ENCODE measurements at regions not wholly inside any gene's neighbourhood (a gene's known extent, or its start where the extent isn't known, plus 50 kb on each side); places are given as distances from the start of the nearest gene placed in this dataset.

GRCh38 chr4:177517862-177518261 is 75.6 kb upstream of the AGA start:
- Histone ChIP-seq H2BK5ac (ENCODE audit: low read depth, low read length, poor library complexity, severe bottlenecking) (no peak overlapping the region), H3K36me3 (ENCODE audit: control insufficient read depth in 1 of 2, insufficient read depth in 2 of 2, low read depth in 1 of 2, low read length in 2 of 2) (no peaks in the 10 kb centered on the region), H2BK15ac (ENCODE audit: low read depth, poor library complexity, severe bottlenecking) (no peak overlapping the region), H3K27me3 (ENCODE audit: control insufficient read depth in 1 of 2, insufficient read depth in 1 of 2, low read length in 2 of 2) (no peaks in the 10 kb centered on the region), H3K9ac (ENCODE audit: low read length) (no peak overlapping the region), H3K4ac (ENCODE audit: low read depth in 1 of 2, low read length in 2 of 2) (no peak overlapping the region), H3K4me2 (ENCODE audit: low read length, poor library complexity, severe bottlenecking) (no peak overlapping the region), H4K8ac (ENCODE audit: low read length) (no peak overlapping the region), H3K4me3 (ENCODE audit: insufficient read depth in 1 of 2, low read depth in 1 of 2, low read length in 2 of 2) (no peak overlapping the region), H2BK120ac (ENCODE audit: low read depth, low read length) (no peak overlapping the region), H2AFZ (ENCODE audit: low read depth, low read length) (no peak overlapping the region), H2AK5ac (ENCODE audit: low read length, severe bottlenecking) (no peak overlapping the region), H3K79me1 (replicated peaks; ENCODE audit: low read length, poor library complexity, severe bottlenecking) (no peaks in the 10 kb centered on the region), H3K4me1 (ENCODE audit: control insufficient read depth, insufficient read depth, low read depth, low read length) (peaks cover 1% of the 10 kb centered on the region), H3K23ac (ENCODE audit: low read length in 2 of 2) (no peak overlapping the region), H3K18ac (ENCODE audit: low read depth in 1 of 2, low read length in 2 of 2) (no peak overlapping the region), H2BK12ac (ENCODE audit: low read length in 2 of 2) (no peak overlapping the region), H3K27ac (ENCODE audit: low read length, poor library complexity, severe bottlenecking) (no peak overlapping the region), H3K9me3 (ENCODE audit: control insufficient read depth, low read length) (no peaks in the 10 kb centered on the region), H4K91ac (ENCODE audit: low read length) (no peak overlapping the region), H3K14ac (ENCODE audit: low read length in 2 of 2) (no peak overlapping the region)
- WGBS: 100% methylated on average over 1 of the region's 2 CpGs
- DNase-seq: no peak

GRCh38 chr4:177519481-177520260 is 77.4 kb upstream of the AGA start:
- Histone ChIP-seq H3K4me3 (ENCODE audit: insufficient read depth in 1 of 2, low read depth in 1 of 2, low read length in 2 of 2) (no peak overlapping the region), H2BK5ac (ENCODE audit: low read depth, low read length, poor library complexity, severe bottlenecking) (no peak overlapping the region), H4K91ac (ENCODE audit: low read length) (no peak overlapping the region), H3K79me1 (replicated peaks; ENCODE audit: low read length, poor library complexity, severe bottlenecking) (no peaks in the 10 kb centered on the region), H4K8ac (ENCODE audit: low read length) (no peak overlapping the region), H3K4ac (ENCODE audit: low read depth in 1 of 2, low read length in 2 of 2) (no peak overlapping the region), H2BK120ac (ENCODE audit: low read depth, low read length) (no peak overlapping the region), H3K4me1 (ENCODE audit: control insufficient read depth, insufficient read depth, low read depth, low read length) (peaks cover 1% of the 10 kb centered on the region), H3K18ac (ENCODE audit: low read depth in 1 of 2, low read length in 2 of 2) (no peak overlapping the region), H2AFZ (ENCODE audit: low read depth, low read length) (no peak overlapping the region), H2BK15ac (ENCODE audit: low read depth, poor library complexity, severe bottlenecking) (no peak overlapping the region), H3K23ac (ENCODE audit: low read length in 2 of 2) (no peak overlapping the region), H3K9ac (ENCODE audit: low read length) (peak overlapping the region; percentile 1), H3K14ac (ENCODE audit: low read length in 2 of 2) (no peak overlapping the region), H3K9me3 (ENCODE audit: control insufficient read depth, low read length) (no peaks in the 10 kb centered on the region), H3K27me3 (ENCODE audit: control insufficient read depth in 1 of 2, insufficient read depth in 1 of 2, low read length in 2 of 2) (no peaks in the 10 kb centered on the region), H2AK5ac (ENCODE audit: low read length, severe bottlenecking) (no peak overlapping the region), H3K27ac (ENCODE audit: low read length, poor library complexity, severe bottlenecking) (peak overlapping the region; percentile 26), H3K4me2 (ENCODE audit: low read length, poor library complexity, severe bottlenecking) (no peak overlapping the region), H3K36me3 (ENCODE audit: control insufficient read depth in 1 of 2, insufficient read depth in 2 of 2, low read depth in 1 of 2, low read length in 2 of 2) (no peaks in the 10 kb centered on the region), H2BK12ac (ENCODE audit: low read length in 2 of 2) (no peak overlapping the region)
- no peak for DNase-seq
- WGBS: 81% methylated on average over 7 of the region's 7 CpGs

DNA sequence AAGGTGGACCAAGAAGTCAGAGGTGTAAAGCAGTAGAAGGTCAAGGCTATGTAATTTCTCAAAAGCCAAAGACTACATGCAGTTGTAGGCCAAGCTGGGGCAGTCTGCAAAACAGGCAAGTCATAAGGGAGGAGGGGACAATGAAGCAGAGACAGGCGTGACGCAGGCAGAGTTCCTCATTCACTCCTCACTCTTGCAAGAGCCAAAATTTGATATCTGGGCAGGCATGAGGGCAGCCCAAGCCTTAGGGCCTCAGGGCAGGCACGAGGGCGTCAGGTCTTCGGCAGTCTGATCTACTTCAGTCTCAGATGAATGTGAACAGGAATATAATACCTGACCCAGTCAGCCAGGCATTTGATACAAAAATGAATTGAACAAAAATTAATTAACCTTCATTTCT is 86.4 kb upstream of the AGA start:
- H3K4me3 ChIP-seq (ENCODE audit: insufficient read depth in 1 of 2, low read depth in 1 of 2, low read length in 2 of 2): no peak overlapping the region
- no peaks in the 10 kb centered on the region for H3K4me1 ChIP-seq (ENCODE audit: control insufficient read depth, insufficient read depth, low read depth, low read length)
- no peak overlapping the region for H4K91ac ChIP-seq (ENCODE audit: low read length)
- H3K18ac ChIP-seq (ENCODE audit: low read depth in 1 of 2, low read length in 2 of 2): no peak overlapping the region
- no peaks in the 10 kb centered on the region for H3K9me3 ChIP-seq (ENCODE audit: control insufficient read depth, low read length)
- no peak for DNase-seq
- no peak overlapping the region for H2AFZ ChIP-seq (ENCODE audit: low read depth, low read length)
- H3K4me2 ChIP-seq (ENCODE audit: low read length, poor library complexity, severe bottlenecking): no peak overlapping the region
- H2BK120ac ChIP-seq (ENCODE audit: low read depth, low read length): no peak overlapping the region
- H2BK15ac ChIP-seq (ENCODE audit: low read depth, poor library complexity, severe bottlenecking): no peak overlapping the region
- H3K27ac ChIP-seq (ENCODE audit: low read length, poor library complexity, severe bottlenecking): no peak overlapping the region
- H3K79me1 ChIP-seq (replicated peaks; ENCODE audit: low read length, poor library complexity, severe bottlenecking): no peaks in the 10 kb centered on the region
- no peak overlapping the region for H2BK12ac ChIP-seq (ENCODE audit: low read length in 2 of 2)
- no peak overlapping the region for H2BK5ac ChIP-seq (ENCODE audit: low read depth, low read length, poor library complexity, severe bottlenecking)
- 95% methylated on average over 3 of the region's 5 CpGs for WGBS
- no peak overlapping the region for H3K9ac ChIP-seq (ENCODE audit: low read length)
- H4K8ac ChIP-seq (ENCODE audit: low read length): no peak overlapping the region
- no peak overlapping the region for H3K14ac ChIP-seq (ENCODE audit: low read length in 2 of 2)
- no peak overlapping the region for H3K23ac ChIP-seq (ENCODE audit: low read length in 2 of 2)
- H3K27me3 ChIP-seq (ENCODE audit: control insufficient read depth in 1 of 2, insufficient read depth in 1 of 2, low read length in 2 of 2): no peaks in the 10 kb centered on the region
- no peaks in the 10 kb centered on the region for H3K36me3 ChIP-seq (ENCODE audit: control insufficient read depth in 1 of 2, insufficient read depth in 2 of 2, low read depth in 1 of 2, low read length in 2 of 2)
- no peak overlapping the region for H3K4ac ChIP-seq (ENCODE audit: low read depth in 1 of 2, low read length in 2 of 2)
- H2AK5ac ChIP-seq (ENCODE audit: low read length, severe bottlenecking): no peak overlapping the region

- no peak overlapping the region for H4K8ac ChIP-seq (ENCODE audit: low read length)
- no peak overlapping the region for H3K23ac ChIP-seq (ENCODE audit: low read length in 2 of 2)
- no peak overlapping the region for H3K4me2 ChIP-seq (ENCODE audit: low read length, poor library complexity, severe bottlenecking)
- no peak overlapping the region for H3K9ac ChIP-seq (ENCODE audit: low read length)
- H2BK12ac ChIP-seq (ENCODE audit: low read length in 2 of 2): no peak overlapping the region
- H2BK120ac ChIP-seq (ENCODE audit: low read depth, low read length): no peak overlapping the region
- H2BK15ac ChIP-seq (ENCODE audit: low read depth, poor library complexity, severe bottlenecking): no peak overlapping the region
- H3K36me3 ChIP-seq (ENCODE audit: control insufficient read depth in 1 of 2, insufficient read depth in 2 of 2, low read depth in 1 of 2, low read length in 2 of 2): no peaks in the 10 kb centered on the region
- H3K4me1 ChIP-seq (ENCODE audit: control insufficient read depth, insufficient read depth, low read depth, low read length): no peaks in the 10 kb centered on the region
- H3K79me1 ChIP-seq (replicated peaks; ENCODE audit: low read length, poor library complexity, severe bottlenecking): no peaks in the 10 kb centered on the region
- H3K4ac ChIP-seq (ENCODE audit: low read depth in 1 of 2, low read length in 2 of 2): no peak overlapping the region
- H2AK5ac ChIP-seq (ENCODE audit: low read length, severe bottlenecking): no peak overlapping the region
- H3K9me3 ChIP-seq (ENCODE audit: control insufficient read depth, low read length): no peaks in the 10 kb centered on the region
- no peak overlapping the region for H3K27ac ChIP-seq (ENCODE audit: low read length, poor library complexity, severe bottlenecking)
- no peaks in the 10 kb centered on the region for H3K27me3 ChIP-seq (ENCODE audit: control insufficient read depth in 1 of 2, insufficient read depth in 1 of 2, low read length in 2 of 2)
- no peak for DNase-seq
- H3K18ac ChIP-seq (ENCODE audit: low read depth in 1 of 2, low read length in 2 of 2): no peak overlapping the region
- no peak overlapping the region for H2BK5ac ChIP-seq (ENCODE audit: low read depth, low read length, poor library complexity, severe bottlenecking)
- no CpG with 5 or more reads among the region's 1 CpG for WGBS
- H4K91ac ChIP-seq (ENCODE audit: low read length): no peak overlapping the region
- no peak overlapping the region for H2AFZ ChIP-seq (ENCODE audit: low read depth, low read length)
- no peak overlapping the region for H3K4me3 ChIP-seq (ENCODE audit: insufficient read depth in 1 of 2, low read depth in 1 of 2, low read length in 2 of 2)
- H3K14ac ChIP-seq (ENCODE audit: low read length in 2 of 2): no peak overlapping the region
Observed at GRCh38 chr4:177530561-177530960, 88.3 kb upstream of the AGA start.

Measured in mesenchymal stem cell (in vitro differentiated cells and primary cell).